Suprapubic skin (tissue), 4 donors: ENCODE measurements at regions not wholly inside any gene's neighbourhood (a gene's known extent, or its start where the extent isn't known, plus 50 kb on each side); places are given as distances from the start of the nearest gene placed in this dataset.

ENCODE experiments used
- CTCF ChIP-seq, 2 donors: fragments of 200-600 bp in 1 of 2; fragments of 450-650 bp in 1 of 2; sonication (generic) in 1 of 2; IDR thresholded peaks; one replicate each; pipeline ENCODE4 v1.5.1; 2016 to 2019; ENCODE audit warnings: antibody characterized with exemption in 2 of 2, mild to moderate bottlenecking in 1 of 2, moderate library complexity in 1 of 2
- EP300 ChIP-seq: sonication (generic); formaldehyde crosslinking; IDR thresholded peaks from one replicate; pipeline ENCODE4 v1.6.1; 2017; ENCODE audit warnings: antibody characterized with exemption
- POLR2A ChIP-seq, 2 donors: fragments of 450-650 bp; IDR thresholded peaks; one replicate each; pipeline ENCODE4 v1.6.1; 2017; ENCODE audit warnings: antibody characterized with exemption in 2 of 2, mild to moderate bottlenecking in 2 of 2, moderate library complexity in 2 of 2
- POLR2AphosphoS5 ChIP-seq, 3 donors: sonication (generic); formaldehyde crosslinking; IDR thresholded peaks; one replicate each; pipeline ENCODE4 v1.6.1; 2017; ENCODE audit warnings: antibody characterized with exemption in 3 of 3

GRCh38 chr4:34138385-34138784 lies 2105.9 kb downstream of the ARAP2 start:
- TF ChIP-seq CTCF (IDR thresholded peaks at IDR 0.05) (no peak), POLR2A (IDR thresholded peaks at IDR 0.05) (no peak), POLR2AphosphoS5 (IDR thresholded peaks at IDR 0.05) (no peak), EP300 (no peak)
